ENCODE measurements at regions not wholly inside any gene's neighbourhood (a gene's known extent, or its start where the extent isn't known, plus 50 kb on each side); places are given as distances from the start of the nearest gene placed in this dataset.

DNA sequence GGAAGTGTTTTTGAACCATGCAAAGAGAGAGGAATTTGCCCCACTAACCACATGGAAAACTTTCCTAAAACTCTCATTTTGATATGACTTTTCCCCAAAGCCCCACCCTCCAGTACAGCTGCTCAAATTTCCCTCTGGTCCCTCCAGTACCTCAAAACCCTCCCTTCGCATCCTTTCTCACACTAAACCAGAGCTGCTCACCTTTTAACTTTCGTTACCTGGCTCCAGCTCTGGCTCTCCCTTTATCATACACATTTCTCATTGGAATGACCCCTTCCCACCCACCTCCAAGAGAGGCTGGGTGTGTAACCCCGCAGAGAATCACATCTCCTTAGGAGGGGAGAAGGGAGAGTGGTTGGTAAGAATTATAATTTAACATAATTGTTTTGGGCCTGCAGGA lies 86.8 kb upstream of the NDUFV2 start:
- TF ChIP-seq, protein P1, sequence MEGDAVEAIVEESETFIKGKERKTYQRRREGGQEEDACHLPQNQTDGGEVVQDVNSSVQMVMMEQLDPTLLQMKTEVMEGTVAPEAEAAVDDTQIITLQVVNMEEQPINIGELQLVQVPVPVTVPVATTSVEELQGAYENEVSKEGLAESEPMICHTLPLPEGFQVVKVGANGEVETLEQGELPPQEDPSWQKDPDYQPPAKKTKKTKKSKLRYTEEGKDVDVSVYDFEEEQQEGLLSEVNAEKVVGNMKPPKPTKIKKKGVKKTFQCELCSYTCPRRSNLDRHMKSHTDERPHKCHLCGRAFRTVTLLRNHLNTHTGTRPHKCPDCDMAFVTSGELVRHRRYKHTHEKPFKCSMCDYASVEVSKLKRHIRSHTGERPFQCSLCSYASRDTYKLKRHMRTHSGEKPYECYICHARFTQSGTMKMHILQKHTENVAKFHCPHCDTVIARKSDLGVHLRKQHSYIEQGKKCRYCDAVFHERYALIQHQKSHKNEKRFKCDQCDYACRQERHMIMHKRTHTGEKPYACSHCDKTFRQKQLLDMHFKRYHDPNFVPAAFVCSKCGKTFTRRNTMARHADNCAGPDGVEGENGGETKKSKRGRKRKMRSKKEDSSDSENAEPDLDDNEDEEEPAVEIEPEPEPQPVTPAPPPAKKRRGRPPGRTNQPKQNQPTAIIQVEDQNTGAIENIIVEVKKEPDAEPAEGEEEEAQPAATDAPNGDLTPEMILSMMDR (IDR thresholded peaks at IDR 0.05; ENCODE audit: control extremely low read depth in 1 of 3, insufficient read depth in 1 of 3, low read depth in 1 of 3, low read length in 3 of 3) = no peak
- TF ChIP-seq CEBPB (IDR thresholded peaks at IDR 0.05; ENCODE audit: low read depth, low read length) = no peak
- TF ChIP-seq TAF1 (IDR thresholded peaks at IDR 0.05; ENCODE audit: low read depth, low read length) = no peak
- no peak for TF ChIP-seq GTF2F1 (IDR thresholded peaks at IDR 0.05; ENCODE audit: borderline replicate concordance, low read depth, low read length)
- no peak for TF ChIP-seq EZH2 (IDR thresholded peaks at IDR 0.05; ENCODE audit: low read depth, low read length, severe bottlenecking)
- no peak for TF ChIP-seq POLR2A (IDR thresholded peaks at IDR 0.05; ENCODE audit: control extremely low read depth in 1 of 2, low read depth in 2 of 2, low read length in 2 of 2)
- TF ChIP-seq BCL11A (IDR thresholded peaks at IDR 0.05; ENCODE audit: low read depth in 2 of 2, low read length in 2 of 2) = no peak
- no peak for TF ChIP-seq POU5F1 (IDR thresholded peaks at IDR 0.05; ENCODE audit: low read depth, low read length)
- TF ChIP-seq JUND (IDR thresholded peaks at IDR 0.05; ENCODE audit: low read length) = no peak

Measured in H1 (cell line).